ENCODE measurements at regions not wholly inside any gene's neighbourhood (a gene's known extent, or its start where the extent isn't known, plus 50 kb on each side); places are given as distances from the start of the nearest gene placed in this dataset.

DNA sequence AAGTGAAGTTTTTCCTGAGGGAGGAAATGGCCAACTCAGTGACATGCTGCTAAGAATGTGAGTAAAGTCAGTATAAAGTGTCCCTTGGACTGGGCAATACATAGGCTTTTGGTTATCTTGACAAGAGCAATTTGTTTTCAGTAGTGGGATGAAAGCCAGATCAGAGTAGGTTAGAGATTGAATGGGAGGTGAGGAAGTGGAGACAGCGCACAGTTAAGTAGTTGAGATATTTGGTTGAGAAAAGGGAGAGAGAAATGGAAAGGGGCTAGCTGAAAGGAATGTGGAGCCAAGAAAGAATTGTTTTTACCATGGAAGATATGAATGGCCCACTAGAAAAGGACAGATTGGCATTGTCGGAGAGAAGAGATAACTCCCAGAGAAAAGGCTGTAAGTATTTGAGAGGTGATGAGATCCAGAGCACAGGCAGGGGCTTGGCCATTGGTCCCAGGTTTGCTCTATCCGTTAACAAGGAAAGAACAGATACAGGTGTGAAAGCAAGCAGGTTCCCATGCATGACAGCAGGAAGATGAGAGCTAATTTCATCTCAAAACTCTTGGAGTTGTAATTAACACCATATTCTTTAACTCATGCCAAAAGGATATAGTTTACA is 392.0 kb downstream of the NR2F1-AS1 start:
- no peaks in the 10 kb centered on the region for H4K20me1 ChIP-seq (ENCODE audit: insufficient read depth)
- no peak overlapping the region for H3K27ac ChIP-seq (ENCODE audit: low read length)
- H3K9me3 ChIP-seq (ENCODE audit: low read length), result no peaks in the 10 kb centered on the region
- no peaks in the 10 kb centered on the region for H3K36me3 ChIP-seq (ENCODE audit: insufficient read depth, low read length)
- no peak overlapping the region for H3K9ac ChIP-seq (ENCODE audit: low read length)
- no peaks in the 10 kb centered on the region for H3K9me2 ChIP-seq (ENCODE audit: insufficient read depth, low read length)
- no peak overlapping the region for H3K4me2 ChIP-seq (ENCODE audit: low read length)
- no peak overlapping the region for H3K4me3 ChIP-seq (ENCODE audit: low read length)
- H2AFZ ChIP-seq (ENCODE audit: low read depth, low read length), result no peak overlapping the region
- TF ChIP-seq SMC3 (conservative IDR thresholded peaks at IDR 0.05; ENCODE audit: poor library complexity) (no peak), MXI1 (conservative IDR thresholded peaks at IDR 0.05; ENCODE audit: poor library complexity, severe bottlenecking) (no peak), POLR2AphosphoS5 (IDR thresholded peaks at IDR 0.05) (no peak), EP300 (conservative IDR thresholded peaks at IDR 0.05; ENCODE audit: poor library complexity, severe bottlenecking) (no peak)
- TF ChIP-seq, protein P1, sequence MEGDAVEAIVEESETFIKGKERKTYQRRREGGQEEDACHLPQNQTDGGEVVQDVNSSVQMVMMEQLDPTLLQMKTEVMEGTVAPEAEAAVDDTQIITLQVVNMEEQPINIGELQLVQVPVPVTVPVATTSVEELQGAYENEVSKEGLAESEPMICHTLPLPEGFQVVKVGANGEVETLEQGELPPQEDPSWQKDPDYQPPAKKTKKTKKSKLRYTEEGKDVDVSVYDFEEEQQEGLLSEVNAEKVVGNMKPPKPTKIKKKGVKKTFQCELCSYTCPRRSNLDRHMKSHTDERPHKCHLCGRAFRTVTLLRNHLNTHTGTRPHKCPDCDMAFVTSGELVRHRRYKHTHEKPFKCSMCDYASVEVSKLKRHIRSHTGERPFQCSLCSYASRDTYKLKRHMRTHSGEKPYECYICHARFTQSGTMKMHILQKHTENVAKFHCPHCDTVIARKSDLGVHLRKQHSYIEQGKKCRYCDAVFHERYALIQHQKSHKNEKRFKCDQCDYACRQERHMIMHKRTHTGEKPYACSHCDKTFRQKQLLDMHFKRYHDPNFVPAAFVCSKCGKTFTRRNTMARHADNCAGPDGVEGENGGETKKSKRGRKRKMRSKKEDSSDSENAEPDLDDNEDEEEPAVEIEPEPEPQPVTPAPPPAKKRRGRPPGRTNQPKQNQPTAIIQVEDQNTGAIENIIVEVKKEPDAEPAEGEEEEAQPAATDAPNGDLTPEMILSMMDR (IDR thresholded peaks at IDR 0.05; ENCODE audit: poor library complexity, severe bottlenecking), result no peak
- TF ChIP-seq, protein P2, sequence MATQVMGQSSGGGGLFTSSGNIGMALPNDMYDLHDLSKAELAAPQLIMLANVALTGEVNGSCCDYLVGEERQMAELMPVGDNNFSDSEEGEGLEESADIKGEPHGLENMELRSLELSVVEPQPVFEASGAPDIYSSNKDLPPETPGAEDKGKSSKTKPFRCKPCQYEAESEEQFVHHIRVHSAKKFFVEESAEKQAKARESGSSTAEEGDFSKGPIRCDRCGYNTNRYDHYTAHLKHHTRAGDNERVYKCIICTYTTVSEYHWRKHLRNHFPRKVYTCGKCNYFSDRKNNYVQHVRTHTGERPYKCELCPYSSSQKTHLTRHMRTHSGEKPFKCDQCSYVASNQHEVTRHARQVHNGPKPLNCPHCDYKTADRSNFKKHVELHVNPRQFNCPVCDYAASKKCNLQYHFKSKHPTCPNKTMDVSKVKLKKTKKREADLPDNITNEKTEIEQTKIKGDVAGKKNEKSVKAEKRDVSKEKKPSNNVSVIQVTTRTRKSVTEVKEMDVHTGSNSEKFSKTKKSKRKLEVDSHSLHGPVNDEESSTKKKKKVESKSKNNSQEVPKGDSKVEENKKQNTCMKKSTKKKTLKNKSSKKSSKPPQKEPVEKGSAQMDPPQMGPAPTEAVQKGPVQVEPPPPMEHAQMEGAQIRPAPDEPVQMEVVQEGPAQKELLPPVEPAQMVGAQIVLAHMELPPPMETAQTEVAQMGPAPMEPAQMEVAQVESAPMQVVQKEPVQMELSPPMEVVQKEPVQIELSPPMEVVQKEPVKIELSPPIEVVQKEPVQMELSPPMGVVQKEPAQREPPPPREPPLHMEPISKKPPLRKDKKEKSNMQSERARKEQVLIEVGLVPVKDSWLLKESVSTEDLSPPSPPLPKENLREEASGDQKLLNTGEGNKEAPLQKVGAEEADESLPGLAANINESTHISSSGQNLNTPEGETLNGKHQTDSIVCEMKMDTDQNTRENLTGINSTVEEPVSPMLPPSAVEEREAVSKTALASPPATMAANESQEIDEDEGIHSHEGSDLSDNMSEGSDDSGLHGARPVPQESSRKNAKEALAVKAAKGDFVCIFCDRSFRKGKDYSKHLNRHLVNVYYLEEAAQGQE (IDR thresholded peaks at IDR 0.05; ENCODE audit: borderline replicate concordance), result no peak
- no peaks in the 10 kb centered on the region for H3K27me3 ChIP-seq (ENCODE audit: insufficient read depth, low read depth, low read length)
- no peaks in the 10 kb centered on the region for H3K79me2 ChIP-seq (replicated peaks; ENCODE audit: insufficient read depth, low read length)
- no peaks in the 10 kb centered on the region for H3F3A ChIP-seq (ENCODE audit: insufficient read depth, low read length, poor library complexity, severe bottlenecking)

- H3K4me2 ChIP-seq (ENCODE audit: low read length), result no peak overlapping the region
Measured at GRCh38 chr5:93186076-93186682, 394.8 kb downstream of the NR2F1-AS1 start.

More at GRCh38 chr5:93186076-93186682, 394.8 kb downstream of the NR2F1-AS1 start:
- H4K20me1 ChIP-seq (ENCODE audit: insufficient read depth), result no peaks in the 10 kb centered on the region
- no peaks in the 10 kb centered on the region for H3K9me3 ChIP-seq (ENCODE audit: low read length)
- H3K36me3 ChIP-seq (ENCODE audit: insufficient read depth, low read length), result no peaks in the 10 kb centered on the region
- no peak overlapping the region for H3K4me3 ChIP-seq (ENCODE audit: low read length)
- H3K9ac ChIP-seq (ENCODE audit: low read length), result no peak overlapping the region
- H3K27ac ChIP-seq (ENCODE audit: low read length), result no peak overlapping the region
- H3K9me2 ChIP-seq (ENCODE audit: insufficient read depth, low read length), result no peaks in the 10 kb centered on the region
- H2AFZ ChIP-seq (ENCODE audit: low read depth, low read length), result no peak overlapping the region
- H3F3A ChIP-seq (ENCODE audit: insufficient read depth, low read length, poor library complexity, severe bottlenecking), result no peaks in the 10 kb centered on the region
- no peaks in the 10 kb centered on the region for H3K27me3 ChIP-seq (ENCODE audit: insufficient read depth, low read depth, low read length)
- TF ChIP-seq SMC3 (conservative IDR thresholded peaks at IDR 0.05; ENCODE audit: poor library complexity), result no peak
- TF ChIP-seq TAF1 (IDR thresholded peaks at IDR 0.05; ENCODE audit: low read depth), result no peak
- TF ChIP-seq, protein P1 (IDR thresholded peaks at IDR 0.05; ENCODE audit: poor library complexity, severe bottlenecking), result no peak
- no peak for TF ChIP-seq MXI1 (conservative IDR thresholded peaks at IDR 0.05; ENCODE audit: poor library complexity, severe bottlenecking)
- no peak for TF ChIP-seq EZH2 (IDR thresholded peaks at IDR 0.05; ENCODE audit: borderline replicate concordance, insufficient read depth, low read length, poor library complexity, severe bottlenecking)
- TF ChIP-seq, protein P2 (IDR thresholded peaks at IDR 0.05; ENCODE audit: borderline replicate concordance), result no peak
- TF ChIP-seq EP300 (conservative IDR thresholded peaks at IDR 0.05; ENCODE audit: poor library complexity, severe bottlenecking), result no peak
- TF ChIP-seq RAD21 (conservative IDR thresholded peaks at IDR 0.05), result no peak
- no peak for TF ChIP-seq POLR2AphosphoS5 (IDR thresholded peaks at IDR 0.05)
- H3K79me2 ChIP-seq (replicated peaks; ENCODE audit: insufficient read depth, low read length), result no peaks in the 10 kb centered on the region
